WTC11 (cell line): ENCODE measurements at regions not wholly inside any gene's neighbourhood (a gene's known extent, or its start where the extent isn't known, plus 50 kb on each side); places are given as distances from the start of the nearest gene placed in this dataset.

Source experiments
- CTCF ChIP-seq: fragments of 200-600 bp; IDR thresholded peaks from 2 replicates; pipeline ENCODE4 v1.8.0; 2022; ENCODE audit warnings: antibody characterized with exemption
- ZNF317 ChIP-seq: sonication (generic); formaldehyde crosslinking; IDR thresholded peaks from 2 replicates; pipeline ENCODE4 v1.8.1; 2023; ENCODE audit warnings: low read depth, mild to moderate bottlenecking, moderate library complexity, missing genetic modification reagents, borderline replicate concordance

- no peak for TF ChIP-seq ZNF317
- TF ChIP-seq CTCF: no peak
Measured at GRCh38 chr10:113292086-113292485, 260.8 kb upstream of the HABP2 start.
